CD4-positive, alpha-beta T cell treated with Interleukin-1 beta for 1 hour (primary cell): ENCODE measurements at regions not wholly inside any gene's neighbourhood (a gene's known extent, or its start where the extent isn't known, plus 50 kb on each side); places are given as distances from the start of the nearest gene placed in this dataset.
"Not testable (repeated sequence)": the region's sequence is repeated elsewhere in the genome, so short reads cannot be mapped to it uniquely, and the experiment has no call there.

Source experiments
- DNase-seq, 2 donors: peaks; one replicate each; pipeline ENCODE4 v3.0.0-alpha.2; 2020 to 2022

- no peak for DNase-seq
Measured at GRCh38 chr7:91789086-91789485, 91.4 kb downstream of the MTERF1 start.

GRCh38 chr7:91789558-91789957 lies 90.9 kb downstream of the MTERF1 start:
- no peak for DNase-seq

DNA sequence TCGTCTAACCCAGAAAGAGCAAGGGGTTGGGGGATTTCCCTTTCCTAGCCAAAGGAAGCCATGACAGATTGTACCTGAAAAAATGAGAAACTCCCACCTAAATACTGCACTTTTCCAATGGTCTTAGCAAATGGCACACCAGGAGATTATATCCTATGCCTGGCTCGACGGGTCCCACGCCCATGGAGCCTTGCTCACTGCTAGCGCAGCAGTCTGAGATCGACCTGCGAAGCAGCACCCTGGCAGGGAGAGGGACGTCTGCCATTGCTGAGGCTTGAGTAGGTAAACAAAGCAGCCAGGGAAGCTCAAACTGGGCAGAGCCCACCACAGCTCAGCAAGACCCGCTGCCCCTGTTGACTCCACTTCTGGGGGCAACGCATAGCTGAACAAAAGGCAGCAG lies 89.9 kb downstream of the MTERF1 start:
- DNase-seq, result not testable (repeated sequence)

- DNase-seq, result no peak
Measured at GRCh38 chr7:91796122-91796521, 84.4 kb downstream of the MTERF1 start.

- DNase-seq, result no peak
Measured at GRCh38 chr7:91798425-91798824, 82.1 kb downstream of the MTERF1 start.

DNA sequence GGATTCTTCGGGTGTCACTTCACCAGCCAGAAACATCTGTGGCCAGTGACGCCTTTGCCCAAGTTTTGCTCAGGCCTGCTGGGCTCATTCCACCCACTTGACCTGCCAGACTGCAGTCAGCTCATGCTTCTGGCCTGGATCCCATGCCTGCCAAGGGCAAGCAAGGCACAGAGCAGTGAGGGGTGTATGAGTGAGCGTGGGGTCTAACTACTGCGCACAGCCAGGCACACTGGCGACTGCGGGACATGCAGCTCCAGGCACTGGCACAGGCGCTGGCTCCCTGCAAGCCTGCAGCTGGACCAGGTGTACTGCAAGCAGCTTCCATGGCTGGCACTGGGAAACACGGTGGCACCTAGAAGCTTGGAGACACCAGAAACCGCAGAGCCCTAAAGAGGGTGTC lies 80.1 kb downstream of the MTERF1 start:
- DNase-seq, result no peak

GRCh38 chr7:91801331-91801983 lies 79.0 kb downstream of the MTERF1 start:
- DNase-seq, result no peak

- DNase-seq, result no peak
Measured at GRCh38 chr7:91811236-91811635, 69.3 kb downstream of the MTERF1 start.

DNA sequence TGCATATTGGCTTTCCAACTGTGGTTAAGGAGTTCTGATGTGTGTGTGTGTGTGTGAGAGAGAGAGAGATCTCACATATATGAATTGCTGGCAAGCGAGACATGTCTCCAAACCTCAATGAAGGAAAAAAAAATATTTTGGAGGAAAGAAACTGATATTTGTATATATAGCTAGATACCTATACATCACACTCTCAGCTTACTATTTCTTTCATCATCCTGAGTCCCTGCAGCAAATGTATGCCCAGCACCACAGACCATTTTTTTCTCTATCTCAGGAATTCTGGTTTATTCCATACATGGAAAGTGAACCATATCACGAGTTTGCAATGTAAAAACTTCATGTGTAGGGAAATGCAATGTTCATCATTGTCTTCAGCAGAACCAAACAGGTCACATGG lies 68.9 kb downstream of the MTERF1 start:
- no peak for DNase-seq

GRCh38 chr7:91812388-91812787 lies 68.1 kb downstream of the MTERF1 start:
- DNase-seq, result no peak

- DNase-seq, result no peak
Measured at GRCh38 chr7:91814189-91814588, 66.3 kb downstream of the MTERF1 start.
